ENCODE measurements at regions not wholly inside any gene's neighbourhood (a gene's known extent, or its start where the extent isn't known, plus 50 kb on each side); places are given as distances from the start of the nearest gene placed in this dataset.
"Not testable (repeated sequence)": the region's sequence is repeated elsewhere in the genome, so short reads cannot be mapped to it uniquely, and the experiment has no call there.

- DNase-seq (ENCODE audit: low read depth): no peak
Measured at GRCh38 chr12:127582074-127582473, 684.9 kb upstream of the TMEM132C start.

DNA sequence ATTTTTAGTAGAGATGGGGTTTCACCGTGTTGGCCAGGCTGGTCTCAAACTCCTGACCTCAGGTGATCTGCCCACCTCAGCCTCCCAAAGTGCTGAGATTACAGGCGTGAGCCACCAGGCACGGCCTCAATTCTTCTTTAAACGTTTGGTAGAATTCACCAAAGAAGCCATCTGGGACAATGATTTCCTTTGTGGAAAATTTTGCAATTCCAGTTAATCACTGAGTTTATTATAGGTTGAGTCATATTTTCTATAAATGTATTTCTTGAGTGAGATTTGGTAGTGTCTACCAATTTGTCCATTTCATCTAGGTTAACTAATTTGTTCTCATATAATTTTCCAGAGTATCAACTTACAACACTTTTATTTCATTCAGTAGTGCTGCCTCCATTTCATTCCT, 683.9 kb upstream of the TMEM132C start:
- no peak for DNase-seq (ENCODE audit: low read depth)

GRCh38 chr12:127588249-127588648, 678.7 kb upstream of the TMEM132C start:
- DNase-seq (ENCODE audit: low read depth): no peak

- no peak for DNase-seq (ENCODE audit: low read depth)
Measured at GRCh38 chr12:127589541-127589940, 677.4 kb upstream of the TMEM132C start.

DNA sequence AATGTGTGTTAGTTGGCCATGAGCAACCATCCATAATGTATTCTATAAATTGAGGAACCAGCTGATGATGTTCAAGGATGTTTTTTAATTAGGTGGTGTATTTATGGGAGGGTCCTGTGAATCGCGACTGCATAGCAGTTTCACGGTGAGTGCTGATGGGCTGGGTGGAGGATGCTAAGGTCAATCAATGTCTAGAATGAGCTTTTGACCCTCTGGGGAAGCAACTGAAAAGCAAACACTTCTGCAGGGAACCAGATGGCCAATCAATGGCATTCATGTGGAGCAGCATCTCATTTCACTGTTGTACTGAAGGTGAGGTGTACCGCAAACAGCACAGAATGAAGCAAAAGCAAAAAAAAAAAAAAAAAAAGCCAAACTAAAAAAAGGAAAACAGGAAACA, 676.1 kb upstream of the TMEM132C start:
- no peak for DNase-seq (ENCODE audit: low read depth)

DNA sequence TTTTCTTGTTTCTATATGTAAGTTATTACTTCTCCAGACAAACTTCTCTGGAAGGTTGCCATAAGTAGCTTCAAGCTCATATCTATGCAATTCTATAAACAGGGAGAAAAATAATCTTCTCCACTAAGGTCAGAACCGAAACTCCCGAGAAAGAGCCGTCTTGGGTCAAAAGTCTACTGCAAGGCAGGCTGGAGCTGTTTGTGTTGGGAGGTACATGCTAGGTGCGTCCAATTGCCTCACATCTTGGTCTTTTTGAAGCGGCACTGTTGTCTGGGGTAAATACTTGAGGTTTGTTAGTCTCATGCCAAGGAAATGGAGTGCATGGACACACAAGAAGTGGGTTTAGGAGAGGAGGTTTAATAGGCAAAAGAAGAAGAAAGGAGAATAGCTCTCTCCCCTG, 674.7 kb upstream of the TMEM132C start:
- DNase-seq (ENCODE audit: low read depth): no peak

DNA sequence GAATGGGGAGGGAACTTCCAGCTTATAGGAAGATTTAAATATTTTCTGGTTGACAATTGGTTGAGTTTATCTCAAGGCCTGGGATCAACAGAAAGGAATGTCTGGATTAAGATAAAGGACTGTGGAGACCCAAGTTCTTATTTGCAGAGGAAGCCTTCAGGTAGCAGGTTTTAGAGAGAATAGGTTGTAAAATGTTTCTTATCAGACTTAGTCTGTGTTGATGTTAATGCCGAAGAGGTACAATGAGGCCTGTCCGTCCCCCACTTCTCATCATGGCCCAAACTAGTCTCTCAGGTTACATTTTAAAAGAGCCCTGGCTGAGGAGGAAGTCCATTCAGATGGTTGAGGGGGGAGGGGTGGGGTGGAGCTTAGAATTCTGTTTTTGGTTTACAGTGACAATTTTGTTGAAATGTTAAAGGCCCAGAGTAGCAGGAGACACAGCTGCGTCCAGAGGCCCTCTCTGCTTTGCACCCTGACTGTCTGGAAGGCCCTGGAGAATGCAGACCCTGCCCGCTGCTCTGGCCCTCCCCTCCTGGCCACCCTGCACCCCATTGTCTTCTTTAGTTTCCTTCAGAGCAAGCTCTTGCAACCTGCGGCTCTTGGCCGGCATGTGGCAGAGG, 672.5 kb upstream of the TMEM132C start:
- no peak for DNase-seq (ENCODE audit: low read depth)

GRCh38 chr12:127595506-127595905, 671.5 kb upstream of the TMEM132C start:
- no peak for DNase-seq (ENCODE audit: low read depth)

DNA sequence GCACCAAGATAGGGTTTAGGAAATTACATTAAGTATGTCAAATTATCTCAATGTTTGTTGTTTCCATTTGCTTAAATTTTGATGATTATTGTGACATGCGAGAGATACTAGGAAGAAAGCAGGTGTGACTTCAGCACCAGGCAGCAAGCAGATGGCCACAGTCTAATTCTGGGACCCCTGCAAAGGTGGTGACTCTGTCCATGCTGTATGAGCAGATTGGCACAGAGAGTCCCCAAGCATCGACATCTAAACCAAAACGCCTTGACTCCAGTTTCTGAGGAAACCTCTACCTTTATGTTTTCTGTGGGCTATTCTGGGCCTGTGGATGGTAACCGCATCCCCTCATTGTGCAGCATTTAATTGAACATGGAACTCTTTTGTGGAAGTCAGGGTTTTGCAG, 670.1 kb upstream of the TMEM132C start:
- DNase-seq (ENCODE audit: low read depth): no peak

- DNase-seq (ENCODE audit: low read depth): no peak
Measured at GRCh38 chr12:127599436-127599835, 667.5 kb upstream of the TMEM132C start.

DNA sequence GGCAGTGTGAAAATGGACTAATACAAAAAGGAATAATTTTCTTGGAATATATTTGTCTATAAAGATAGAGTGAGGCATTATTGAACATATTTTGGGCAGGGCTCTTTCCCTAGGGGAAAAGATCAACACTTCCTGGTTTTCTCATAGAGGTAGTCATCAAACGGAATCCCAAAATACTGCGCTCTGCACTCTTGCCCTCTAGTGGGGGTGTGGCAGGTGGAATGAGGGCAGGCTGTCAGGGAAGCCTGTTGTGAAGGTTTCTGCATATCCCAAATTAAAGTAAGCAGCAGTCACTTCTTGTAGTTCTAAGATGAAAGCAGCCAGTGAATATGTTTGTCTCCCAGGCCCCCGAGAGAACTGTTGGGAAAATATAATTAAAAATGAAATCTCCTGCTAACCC, 666.8 kb upstream of the TMEM132C start:
- DNase-seq (ENCODE audit: low read depth): no peak

DNA sequence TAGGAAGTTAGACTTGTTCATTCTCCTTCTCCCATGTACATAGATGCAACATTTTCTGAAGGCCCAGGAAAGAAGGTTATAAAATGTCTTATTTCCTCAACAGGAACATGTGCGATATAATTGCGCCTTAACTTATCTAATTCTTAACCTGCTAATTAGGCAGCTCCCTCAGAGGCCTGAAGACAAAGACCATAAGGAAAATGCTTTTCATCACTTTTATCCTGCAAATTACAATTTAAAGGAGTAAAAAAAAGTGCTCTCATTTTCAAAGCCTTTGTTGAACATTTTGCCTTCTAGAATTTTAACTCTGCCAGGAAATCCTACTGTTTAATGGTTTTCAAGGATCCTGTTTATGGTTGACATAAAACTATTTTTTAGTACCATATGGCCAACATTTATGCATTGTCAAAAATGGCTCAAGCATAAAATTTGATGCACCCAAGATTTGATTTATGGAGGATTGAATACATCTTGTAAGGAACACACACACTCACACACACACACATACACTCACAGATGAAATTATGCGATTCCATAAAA, 660.4 kb upstream of the TMEM132C start:
- no peak for DNase-seq (ENCODE audit: low read depth)

DNA sequence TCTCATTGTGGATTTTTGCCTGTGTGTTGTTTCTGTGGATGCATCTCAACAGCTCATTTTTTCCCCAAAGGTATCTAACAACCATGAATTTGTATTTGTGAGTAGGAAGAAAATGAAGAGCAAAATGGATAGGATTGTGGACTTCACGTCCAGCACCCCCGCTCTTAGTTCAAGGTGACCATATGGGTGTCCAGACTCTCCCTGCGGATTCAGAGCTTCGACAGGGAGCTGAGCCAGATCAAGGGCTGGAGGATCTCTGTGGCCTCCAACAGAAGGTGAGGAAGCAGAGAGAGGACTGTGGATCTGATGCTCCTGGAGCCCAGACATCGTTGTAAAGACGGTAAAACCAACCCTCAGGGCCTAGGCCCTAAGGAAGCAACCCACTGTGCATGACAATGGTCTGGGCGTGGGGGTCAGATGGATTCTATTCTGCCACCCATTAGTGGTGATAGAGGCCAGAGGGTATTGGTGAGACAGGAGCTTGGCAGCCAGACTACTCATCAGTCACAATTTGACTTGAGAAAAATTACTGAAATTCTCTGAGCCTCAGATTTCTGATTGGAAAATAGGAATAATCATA, 659.7 kb upstream of the TMEM132C start:
- DNase-seq (ENCODE audit: low read depth): no peak

GRCh38 chr12:127608359-127608758, 658.6 kb upstream of the TMEM132C start:
- DNase-seq (ENCODE audit: low read depth): not testable (repeated sequence)

GRCh38 chr12:127613056-127613455, 653.9 kb upstream of the TMEM132C start:
- no peak for DNase-seq (ENCODE audit: low read depth)

DNA sequence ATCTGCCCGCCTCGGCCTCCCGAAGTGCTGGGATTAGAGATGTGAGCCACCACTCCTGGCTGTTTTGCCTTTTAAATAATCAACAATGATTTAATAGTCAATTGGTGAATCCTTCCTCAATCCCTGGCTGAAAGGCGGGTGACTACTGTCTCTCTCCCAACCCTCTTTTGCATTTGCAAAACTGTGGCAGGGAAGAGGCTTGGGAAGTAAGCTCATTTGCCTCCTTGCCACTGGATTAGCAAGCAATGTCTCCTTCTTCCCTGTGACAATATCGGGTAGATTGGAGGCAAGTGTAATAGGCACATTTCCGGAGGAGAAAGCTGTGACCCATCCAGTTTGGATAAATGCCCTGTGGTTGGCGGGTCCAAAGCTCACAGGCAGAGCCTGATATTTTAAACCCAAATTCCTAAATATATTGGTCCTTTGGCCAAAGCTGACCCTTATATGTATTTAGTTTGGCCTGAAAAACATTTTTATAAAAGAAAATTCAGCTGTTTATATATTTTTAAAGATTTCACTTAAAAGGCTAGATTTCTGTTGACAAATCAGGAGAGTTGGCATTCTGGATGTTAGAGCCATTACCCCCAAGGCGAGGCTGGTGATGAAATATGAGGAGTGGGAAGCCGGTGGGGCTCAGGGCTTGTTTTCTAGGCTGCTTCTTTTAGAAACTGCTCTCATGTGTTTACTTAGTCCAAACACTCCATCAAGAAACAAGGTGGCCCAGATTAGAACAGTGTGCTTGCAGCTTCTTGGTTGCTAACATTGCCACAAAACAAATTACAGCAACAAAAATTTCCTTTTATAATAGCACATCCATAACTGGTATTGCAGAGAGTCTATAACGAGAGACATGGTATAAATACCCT, 646.9 kb upstream of the TMEM132C start:
- no peak for DNase-seq (ENCODE audit: low read depth)

DNA sequence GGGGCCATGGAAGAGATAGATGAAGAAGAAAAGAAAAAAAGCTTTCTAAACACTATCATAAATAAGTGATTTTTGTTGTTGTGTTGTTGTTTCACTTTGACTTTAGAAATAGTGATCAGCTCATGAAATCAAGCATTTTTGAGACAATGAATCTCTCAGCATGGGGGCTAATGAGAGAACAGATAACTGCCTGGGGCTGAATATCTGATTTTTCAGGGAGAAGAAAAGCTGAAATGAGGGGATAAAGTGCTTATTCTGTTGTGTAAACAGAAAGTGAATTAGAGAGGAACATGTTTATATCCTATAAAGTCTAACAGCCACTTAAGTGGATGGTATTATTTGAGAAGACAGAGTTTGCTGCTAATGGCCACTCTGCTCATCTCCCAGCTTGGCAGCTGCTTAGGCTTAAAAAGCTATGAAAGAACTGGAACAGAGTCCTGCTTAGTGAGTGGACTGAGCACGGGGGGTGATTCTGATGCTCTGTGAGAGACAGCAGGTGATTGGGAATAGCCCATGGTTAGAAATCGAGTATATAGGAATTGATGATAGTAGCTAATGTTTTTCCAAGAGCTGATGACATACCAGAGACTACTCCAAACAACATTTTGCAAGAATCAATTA, 646.1 kb upstream of the TMEM132C start:
- no peak for DNase-seq (ENCODE audit: low read depth)

GRCh38 chr12:127621366-127621765, 645.6 kb upstream of the TMEM132C start:
- DNase-seq (ENCODE audit: low read depth): no peak

- no peak for DNase-seq (ENCODE audit: low read depth)
Measured at GRCh38 chr12:127623362-127623761, 643.6 kb upstream of the TMEM132C start.

- no peak for DNase-seq (ENCODE audit: low read depth)
Measured at GRCh38 chr12:127625176-127625771, 641.7 kb upstream of the TMEM132C start.

DNA sequence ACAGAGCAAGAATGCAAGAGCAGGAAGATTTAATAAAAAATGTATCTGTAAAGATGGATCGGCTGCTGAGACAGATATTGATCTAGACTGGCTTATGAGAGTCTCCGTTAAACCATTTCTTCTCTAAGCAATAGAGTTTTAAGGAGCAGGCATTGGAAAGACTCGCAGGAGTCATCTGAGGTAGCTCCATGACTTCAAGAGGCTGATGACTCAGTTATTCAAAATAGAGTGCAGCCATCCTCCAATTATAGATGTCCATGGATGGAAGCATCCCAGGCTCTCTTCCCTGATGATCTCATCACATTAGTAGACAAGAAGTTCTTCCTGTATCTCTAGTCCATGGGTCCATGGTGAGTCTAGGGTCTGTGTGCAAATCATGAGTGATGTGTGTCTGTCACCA, 638.3 kb upstream of the TMEM132C start:
- DNase-seq (ENCODE audit: low read depth): no peak
